Vagina (tissue), 2 donors: ENCODE measurements at regions not wholly inside any gene's neighbourhood (a gene's known extent, or its start where the extent isn't known, plus 50 kb on each side); places are given as distances from the start of the nearest gene placed in this dataset.

ENCODE experiments used
- CTCF ChIP-seq, 3 experiments: fragments of 450-650 bp in 2 of 3; fragments of 200-600 bp in 1 of 3; sonication (generic) in 1 of 3; IDR thresholded peaks; one replicate each; pipeline ENCODE4 v1.5.1; 2017 to 2019; ENCODE audit warnings: antibody characterized with exemption in 3 of 3, mild to moderate bottlenecking in 2 of 3, moderate library complexity in 2 of 3
- POLR2A ChIP-seq, 2 donors: fragments of 450-650 bp; IDR thresholded peaks; one replicate each; pipeline ENCODE4 v1.6.1; 2017; ENCODE audit warnings: antibody characterized with exemption in 2 of 2, mild to moderate bottlenecking in 2 of 2, moderate library complexity in 2 of 2
- POLR2AphosphoS5 ChIP-seq, 2 donors: sonication (generic); formaldehyde crosslinking; IDR thresholded peaks; one replicate each; pipeline ENCODE4 v1.9.0; 2017; ENCODE audit warnings: antibody characterized with exemption in 2 of 2, mild to moderate bottlenecking in 2 of 2, low read depth in 1 of 2; ENCODE audit not compliant: insufficient read depth in 1 of 2

DNA sequence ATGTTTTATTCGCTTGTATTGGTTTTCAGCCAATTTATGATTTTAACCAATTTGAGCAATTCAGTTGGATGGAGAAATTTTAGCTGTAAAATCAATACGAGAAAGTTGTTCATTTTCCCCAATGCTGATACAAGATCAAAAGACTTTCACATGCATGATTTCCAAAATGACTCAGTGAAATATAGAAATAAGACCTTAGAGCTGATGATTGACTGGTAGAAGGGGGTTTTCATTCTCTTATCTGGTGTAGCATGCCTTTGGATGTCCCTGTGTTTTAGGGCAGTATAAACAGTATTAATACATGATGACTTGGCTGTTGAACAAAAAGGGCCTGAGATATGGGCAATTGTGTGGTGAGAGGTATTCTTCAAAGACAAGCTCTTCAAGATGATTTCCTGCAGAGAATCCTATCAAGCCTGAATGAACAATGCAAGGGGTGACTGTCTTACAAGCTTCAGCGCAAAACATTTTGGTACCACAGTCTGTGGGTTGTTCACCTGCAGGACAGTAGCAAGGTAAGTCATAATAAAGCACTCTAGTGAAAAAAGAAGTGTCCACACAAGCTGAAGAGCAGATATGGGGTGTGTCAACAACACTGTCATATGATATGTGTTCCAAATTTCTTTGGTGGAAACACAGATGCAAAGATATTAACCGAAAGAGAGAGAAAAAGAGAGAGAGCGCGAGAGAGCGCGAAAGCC is 156.2 kb downstream of the TNFSF18 start:
- no peak for TF ChIP-seq POLR2AphosphoS5 (IDR thresholded peaks at IDR 0.05; ENCODE audit: insufficient read depth in 1 of 2, low read depth in 1 of 2)
- TF ChIP-seq CTCF (IDR thresholded peaks at IDR 0.05), result no peak
- TF ChIP-seq POLR2A (IDR thresholded peaks at IDR 0.05), result no peak
